ENCODE measurements at regions not wholly inside any gene's neighbourhood (a gene's known extent, or its start where the extent isn't known, plus 50 kb on each side); places are given as distances from the start of the nearest gene placed in this dataset.

GRCh38 chr2:12910431-12910830 is 193.7 kb downstream of the TRIB2 start (continued):
- TF ChIP-seq SP4 (IDR thresholded peaks at IDR 0.05; ENCODE audit: low read length): no peak
- no peak for TF ChIP-seq BCL11A (IDR thresholded peaks at IDR 0.05; ENCODE audit: low read depth in 2 of 2, low read length in 2 of 2)
- no peak for TF ChIP-seq E2F6 (IDR thresholded peaks at IDR 0.05)
- TF ChIP-seq CEBPB (IDR thresholded peaks at IDR 0.05; ENCODE audit: low read depth, low read length): no peak
- no peak for TF ChIP-seq MAX (IDR thresholded peaks at IDR 0.05)
- TF ChIP-seq HDAC6 (IDR thresholded peaks at IDR 0.05; ENCODE audit: low read depth, low read length): no peak
- TF ChIP-seq POLR2AphosphoS5 (IDR thresholded peaks at IDR 0.05; ENCODE audit: low read depth, low read length): no peak
- no peak for TF ChIP-seq MAFK (IDR thresholded peaks at IDR 0.05; ENCODE audit: low read depth, low read length)
- no peak for TF ChIP-seq GTF2F1 (IDR thresholded peaks at IDR 0.05; ENCODE audit: borderline replicate concordance, low read depth, low read length)

Data from H1 (cell line).